ENCODE measurements at regions not wholly inside any gene's neighbourhood (a gene's known extent, or its start where the extent isn't known, plus 50 kb on each side); places are given as distances from the start of the nearest gene placed in this dataset.

DNA sequence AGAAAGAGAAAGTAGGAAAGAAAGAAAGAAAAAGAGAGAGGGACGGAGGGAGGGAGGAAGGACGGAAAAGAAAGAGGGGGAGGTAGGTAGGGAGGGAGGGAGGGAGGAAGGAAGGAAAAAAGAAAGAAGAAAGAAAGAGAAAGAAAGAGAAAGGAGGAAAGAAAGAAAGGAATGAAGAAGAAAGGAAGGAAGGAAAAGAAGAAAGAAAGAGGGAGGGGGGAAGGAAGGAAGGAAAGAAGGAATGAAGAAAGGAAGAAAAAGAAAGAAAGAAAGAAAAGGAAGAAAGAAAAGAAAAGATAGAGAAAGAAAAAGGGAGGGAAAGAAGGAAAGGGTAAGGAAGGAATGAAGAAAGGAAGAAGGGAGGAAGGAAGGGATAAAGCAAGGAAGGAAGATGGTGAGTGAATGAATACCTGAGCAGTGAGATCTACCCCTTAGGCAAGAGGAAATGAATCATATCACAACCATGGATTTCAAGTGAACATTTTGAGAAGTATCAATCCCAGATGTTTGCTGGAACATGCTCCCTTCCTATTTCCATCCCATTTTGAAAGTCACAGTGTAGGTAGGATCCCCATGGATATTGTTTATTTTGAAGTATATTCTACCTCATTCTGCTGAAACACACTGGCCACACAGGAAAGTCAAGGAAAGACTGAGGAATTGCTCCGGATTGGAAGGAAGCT is 639.4 kb upstream of the TBX3 start:
- no peak for TF ChIP-seq GATA3 (IDR thresholded peaks at IDR 0.05; ENCODE audit: low read depth, low read length)
- no peak for TF ChIP-seq GATA2 (IDR thresholded peaks at IDR 0.05; ENCODE audit: low read depth, low read length)
